C4-2B (cell line): ENCODE measurements at regions not wholly inside any gene's neighbourhood (a gene's known extent, or its start where the extent isn't known, plus 50 kb on each side); places are given as distances from the start of the nearest gene placed in this dataset.

Source experiments
- H3K27ac ChIP-seq: fragments of 450-650 bp; 2 replicates; pipeline ENCODE4 v1.5.1; 2017
- ZFX ChIP-seq: fragments of 450-650 bp; IDR thresholded peaks from 2 replicates; pipeline ENCODE4 v1.6.1; 2017
- TF ChIP-seq, protein P1 (sequence below): fragments of 450-650 bp; conservative IDR thresholded peaks from 2 replicates; pipeline ENCODE4 v1.5.1; 2017; ENCODE audit warnings: mild to moderate bottlenecking

DNA sequence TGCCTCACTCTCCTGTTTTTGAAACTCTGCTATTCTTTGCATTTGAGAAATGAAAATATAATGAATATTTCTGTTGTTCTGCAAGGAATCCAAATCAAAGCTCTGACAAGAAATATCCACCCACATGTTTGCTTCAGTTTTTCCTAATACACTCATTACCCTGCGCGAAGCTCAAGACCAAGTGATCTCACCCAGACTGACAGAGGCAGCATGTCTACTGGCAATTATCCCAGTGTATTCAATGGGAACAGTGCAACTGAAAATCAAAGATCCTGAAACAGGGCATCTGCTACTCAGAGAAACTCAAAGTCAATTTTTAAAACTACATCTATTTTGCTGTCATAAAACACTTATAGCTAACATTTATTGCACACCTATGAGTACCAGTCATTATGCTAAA, 321.0 kb upstream of the LRRC7 start:
- no peak overlapping the region for H3K27ac ChIP-seq
- TF ChIP-seq, protein P1, sequence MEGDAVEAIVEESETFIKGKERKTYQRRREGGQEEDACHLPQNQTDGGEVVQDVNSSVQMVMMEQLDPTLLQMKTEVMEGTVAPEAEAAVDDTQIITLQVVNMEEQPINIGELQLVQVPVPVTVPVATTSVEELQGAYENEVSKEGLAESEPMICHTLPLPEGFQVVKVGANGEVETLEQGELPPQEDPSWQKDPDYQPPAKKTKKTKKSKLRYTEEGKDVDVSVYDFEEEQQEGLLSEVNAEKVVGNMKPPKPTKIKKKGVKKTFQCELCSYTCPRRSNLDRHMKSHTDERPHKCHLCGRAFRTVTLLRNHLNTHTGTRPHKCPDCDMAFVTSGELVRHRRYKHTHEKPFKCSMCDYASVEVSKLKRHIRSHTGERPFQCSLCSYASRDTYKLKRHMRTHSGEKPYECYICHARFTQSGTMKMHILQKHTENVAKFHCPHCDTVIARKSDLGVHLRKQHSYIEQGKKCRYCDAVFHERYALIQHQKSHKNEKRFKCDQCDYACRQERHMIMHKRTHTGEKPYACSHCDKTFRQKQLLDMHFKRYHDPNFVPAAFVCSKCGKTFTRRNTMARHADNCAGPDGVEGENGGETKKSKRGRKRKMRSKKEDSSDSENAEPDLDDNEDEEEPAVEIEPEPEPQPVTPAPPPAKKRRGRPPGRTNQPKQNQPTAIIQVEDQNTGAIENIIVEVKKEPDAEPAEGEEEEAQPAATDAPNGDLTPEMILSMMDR = no peak
- no peak for TF ChIP-seq ZFX

DNA sequence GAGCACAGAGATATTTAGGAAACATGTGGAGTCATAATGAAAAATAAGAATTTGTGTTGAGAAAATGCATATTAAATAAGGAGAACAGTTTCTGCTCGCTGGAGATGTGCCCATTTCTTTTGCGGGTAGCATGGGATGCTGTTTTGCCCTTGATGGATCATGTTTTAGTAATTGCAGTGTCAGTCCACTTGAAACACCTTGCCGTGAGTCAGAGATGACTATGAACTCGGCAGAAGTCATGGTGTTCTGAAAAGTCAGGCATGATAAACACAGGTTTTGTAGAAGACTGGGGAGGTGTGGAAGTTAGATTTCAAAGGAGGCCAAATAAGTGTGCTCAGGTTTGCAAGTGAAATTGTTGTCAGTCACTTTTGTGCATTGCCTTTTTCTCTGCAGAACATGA, 315.0 kb upstream of the LRRC7 start:
- no peak for TF ChIP-seq ZFX
- TF ChIP-seq, protein P1 = no peak
- no peak overlapping the region for H3K27ac ChIP-seq

GRCh38 chr1:69256036-69256435, 311.7 kb upstream of the LRRC7 start:
- no peak overlapping the region for H3K27ac ChIP-seq
- TF ChIP-seq, protein P1 = no peak
- no peak for TF ChIP-seq ZFX

GRCh38 chr1:69258842-69259241, 308.9 kb upstream of the LRRC7 start:
- H3K27ac ChIP-seq = no peak overlapping the region
- TF ChIP-seq, protein P1 = no peak
- TF ChIP-seq ZFX = no peak

DNA sequence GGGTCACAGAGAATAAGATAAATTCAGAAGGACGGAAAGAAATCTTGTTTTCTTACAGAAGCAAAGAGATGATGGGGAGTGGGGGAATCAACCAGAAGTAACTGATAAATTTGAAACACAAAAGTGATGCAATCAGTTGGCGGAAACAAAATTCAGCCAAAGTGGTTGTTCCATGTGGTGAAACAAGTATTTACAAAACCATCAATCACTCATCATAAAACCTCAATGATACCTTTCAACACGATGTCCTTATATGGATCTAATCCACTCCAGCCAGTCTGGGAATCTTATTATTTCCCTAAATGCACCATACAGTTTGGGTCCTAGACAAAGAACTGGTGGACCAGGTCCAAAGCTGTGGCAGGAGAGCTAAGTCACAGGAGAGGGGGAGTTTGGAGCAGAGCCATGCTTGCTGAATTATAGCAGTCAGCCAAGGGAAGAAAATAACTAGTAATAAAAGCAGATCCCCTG, 303.8 kb upstream of the LRRC7 start:
- H3K27ac ChIP-seq = no peak overlapping the region
- TF ChIP-seq, protein P1 = no peak
- TF ChIP-seq ZFX = no peak

- no peak overlapping the region for H3K27ac ChIP-seq
- TF ChIP-seq ZFX = no peak
- TF ChIP-seq, protein P1 = no peak
Observed at GRCh38 chr1:69269491-69269890, 298.2 kb upstream of the LRRC7 start.

- TF ChIP-seq, protein P1 = no peak
- TF ChIP-seq ZFX = no peak
- H3K27ac ChIP-seq = no peak overlapping the region
Observed at GRCh38 chr1:69271587-69272125, 296.1 kb upstream of the LRRC7 start.
